GM18502 (cell line): ENCODE measurements at regions not wholly inside any gene's neighbourhood (a gene's known extent, or its start where the extent isn't known, plus 50 kb on each side); places are given as distances from the start of the nearest gene placed in this dataset.

ENCODE experiments used
- ATAC-seq: cut with Tn5 transposase; IDR thresholded peaks from one replicate; pipeline ENCODE4 v1.9.1; 2021; ENCODE audit warnings: mild to moderate bottlenecking; ENCODE audit not compliant: unreplicated experiment, poor library complexity

- ATAC-seq, result no peak
Observed at GRCh38 chr3:162152636-162153035, 656.0 kb downstream of the OTOL1 start.

DNA sequence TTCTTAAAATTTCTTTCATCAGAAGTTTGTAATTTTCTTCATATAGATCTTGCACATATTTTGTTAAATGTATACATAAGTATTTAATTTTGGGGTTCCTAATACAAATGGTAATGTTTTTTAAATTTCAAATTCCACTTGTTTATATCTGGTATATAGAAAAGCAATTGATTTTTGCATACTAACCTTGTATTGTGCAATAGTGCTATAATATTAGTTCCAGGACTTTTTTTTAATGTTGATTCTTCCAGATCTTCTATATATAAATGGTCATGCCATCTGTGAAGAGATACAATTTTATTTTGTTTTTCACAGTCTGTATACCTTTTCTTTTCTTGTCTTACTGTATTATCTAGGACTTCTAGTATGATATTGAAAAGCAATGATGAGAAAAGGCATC is 665.0 kb downstream of the OTOL1 start:
- no peak for ATAC-seq

DNA sequence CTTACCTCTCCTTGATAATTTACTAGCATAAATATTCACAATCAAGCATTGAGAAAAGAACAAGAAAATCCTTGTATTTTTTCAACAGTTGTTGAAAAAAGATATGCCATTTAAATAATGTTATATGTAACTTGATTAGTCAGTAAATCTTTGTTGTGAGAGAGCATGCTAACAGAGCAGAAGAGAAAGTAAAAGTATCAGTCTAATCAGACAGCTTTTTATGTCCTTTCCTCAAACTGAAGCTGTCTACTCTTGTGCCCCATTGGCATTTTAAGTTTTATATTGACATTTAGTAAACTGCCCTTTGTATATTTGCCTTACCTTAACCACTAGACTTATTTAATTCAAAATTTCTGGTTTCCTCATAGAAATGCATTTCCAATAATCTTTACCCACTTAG is 668.7 kb downstream of the OTOL1 start:
- no peak for ATAC-seq

DNA sequence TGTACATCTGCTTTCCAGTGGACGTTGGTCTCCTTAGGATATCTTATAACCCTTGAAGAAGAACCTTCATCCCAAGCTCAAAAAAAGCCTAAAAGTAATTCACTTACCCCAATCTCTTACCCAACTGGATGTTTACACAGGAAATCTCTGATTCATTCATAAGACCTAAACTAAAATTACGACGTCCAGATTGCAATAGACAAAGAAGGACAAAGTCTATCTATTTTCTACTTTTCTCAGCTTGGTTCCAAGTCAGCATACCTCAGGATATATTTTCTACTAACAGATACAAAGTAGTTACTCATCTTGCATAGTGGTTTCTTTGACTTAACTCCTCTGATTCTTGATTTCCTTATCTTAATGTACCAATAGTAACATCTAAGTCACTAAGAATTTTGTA is 669.9 kb downstream of the OTOL1 start:
- no peak for ATAC-seq

DNA sequence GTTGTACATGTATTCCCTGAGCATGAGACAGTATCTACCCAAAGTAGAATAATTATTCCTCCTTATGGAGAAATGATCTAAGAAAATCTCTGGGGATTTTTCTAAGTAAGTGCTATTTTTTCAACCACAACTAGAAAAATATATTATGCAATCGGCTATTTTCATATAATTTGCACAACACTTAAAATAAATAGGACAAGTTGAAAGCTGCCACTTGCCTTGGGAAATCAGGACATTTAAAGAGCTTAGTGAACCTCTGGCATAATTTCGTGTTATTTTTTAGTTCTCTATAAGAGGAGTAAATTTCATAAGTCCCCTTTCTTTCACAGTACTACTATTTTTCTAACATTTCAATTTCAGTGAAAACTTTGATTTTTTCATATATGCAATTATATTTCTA is 672.1 kb downstream of the OTOL1 start:
- ATAC-seq, result no peak

DNA sequence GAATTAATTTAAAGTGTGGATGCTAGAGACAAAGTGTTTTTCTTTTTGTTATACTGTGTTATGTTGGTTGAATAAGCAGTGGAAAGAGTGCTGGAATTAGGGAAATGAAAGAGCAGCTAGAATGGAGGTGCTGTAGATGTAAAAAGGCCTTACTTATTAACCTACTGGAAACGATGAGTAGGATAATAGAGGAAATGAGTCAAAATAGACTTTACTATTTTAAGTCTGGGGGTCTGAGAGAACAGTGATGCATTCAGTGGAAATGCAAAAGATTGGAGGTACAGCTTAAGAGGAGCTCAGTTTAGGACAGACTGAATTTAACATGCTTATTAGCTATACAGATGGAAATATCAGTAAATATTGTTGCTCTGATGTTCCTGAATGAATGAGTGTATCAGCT is 674.0 kb downstream of the OTOL1 start:
- ATAC-seq, result no peak

- no peak for ATAC-seq
Observed at GRCh38 chr3:162171970-162172369, 675.4 kb downstream of the OTOL1 start.

DNA sequence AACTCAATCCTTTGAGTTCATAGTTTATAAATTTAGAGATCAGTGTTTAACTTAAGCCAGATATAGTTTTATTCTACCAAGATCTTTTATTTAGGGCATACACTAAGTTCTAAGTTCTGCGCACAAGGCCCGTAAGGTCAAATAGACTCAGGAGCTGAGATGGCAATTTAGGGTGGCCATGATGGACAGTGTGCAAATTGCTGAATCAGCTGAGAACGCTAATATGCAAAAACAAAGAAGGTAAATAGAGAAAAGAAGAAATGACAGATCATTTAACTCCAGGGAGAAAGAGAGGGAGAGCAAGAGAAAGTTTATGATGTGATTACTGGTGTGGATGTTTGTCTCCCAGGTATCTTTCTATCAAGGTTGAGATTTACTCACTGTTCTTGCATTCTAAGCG is 678.5 kb downstream of the OTOL1 start:
- no peak for ATAC-seq

GRCh38 chr3:162175878-162176277 is 679.3 kb downstream of the OTOL1 start:
- ATAC-seq, result no peak

DNA sequence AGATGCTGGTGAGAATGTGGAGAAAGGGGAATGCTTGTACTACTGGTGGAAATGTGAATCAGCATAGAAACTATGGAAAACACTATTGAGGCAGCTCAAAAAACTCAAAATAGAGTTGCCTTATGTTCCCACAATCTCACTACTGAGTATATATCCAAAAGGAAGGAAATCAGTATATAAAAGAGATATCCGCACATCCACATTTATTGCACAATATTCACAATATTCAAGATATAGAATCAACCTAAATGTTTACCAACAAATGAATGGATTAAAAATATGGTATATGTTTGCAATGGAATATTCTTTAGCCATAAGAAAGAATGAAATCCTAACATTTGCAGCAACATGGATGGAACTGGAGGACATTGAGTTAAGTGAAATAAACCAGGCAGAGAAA is 686.8 kb downstream of the OTOL1 start:
- no peak for ATAC-seq

DNA sequence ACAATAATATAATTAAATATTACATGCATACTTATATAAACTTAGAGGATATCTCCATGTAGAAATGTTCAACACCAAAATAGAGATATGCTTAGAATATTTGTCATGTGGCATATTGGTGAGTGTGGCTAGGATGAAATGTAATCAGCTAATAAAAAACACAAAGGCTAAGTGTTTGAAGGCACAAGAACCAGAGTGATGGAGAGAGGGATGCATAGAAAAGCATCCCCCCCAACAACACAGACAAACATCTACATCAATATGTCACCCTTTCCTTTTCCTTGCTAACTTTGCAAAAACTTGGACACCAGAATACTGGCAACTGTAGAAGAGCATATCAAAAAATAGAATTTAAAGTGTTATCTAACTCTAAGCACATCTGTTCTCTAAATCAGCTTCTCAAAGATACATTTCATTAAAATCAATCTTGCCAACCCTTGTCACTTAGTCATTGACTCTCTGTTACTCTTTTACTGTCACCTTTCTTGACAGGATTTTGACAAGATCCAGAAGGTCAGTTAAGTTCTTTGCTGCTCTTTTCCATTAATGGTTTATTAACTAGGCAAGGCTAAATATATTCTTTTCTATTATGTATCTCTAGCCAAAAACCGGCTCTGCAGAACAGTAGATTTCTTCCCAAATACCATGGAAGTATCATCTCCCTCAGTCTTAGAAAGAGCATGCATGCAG is 695.9 kb downstream of the OTOL1 start:
- ATAC-seq, result no peak

DNA sequence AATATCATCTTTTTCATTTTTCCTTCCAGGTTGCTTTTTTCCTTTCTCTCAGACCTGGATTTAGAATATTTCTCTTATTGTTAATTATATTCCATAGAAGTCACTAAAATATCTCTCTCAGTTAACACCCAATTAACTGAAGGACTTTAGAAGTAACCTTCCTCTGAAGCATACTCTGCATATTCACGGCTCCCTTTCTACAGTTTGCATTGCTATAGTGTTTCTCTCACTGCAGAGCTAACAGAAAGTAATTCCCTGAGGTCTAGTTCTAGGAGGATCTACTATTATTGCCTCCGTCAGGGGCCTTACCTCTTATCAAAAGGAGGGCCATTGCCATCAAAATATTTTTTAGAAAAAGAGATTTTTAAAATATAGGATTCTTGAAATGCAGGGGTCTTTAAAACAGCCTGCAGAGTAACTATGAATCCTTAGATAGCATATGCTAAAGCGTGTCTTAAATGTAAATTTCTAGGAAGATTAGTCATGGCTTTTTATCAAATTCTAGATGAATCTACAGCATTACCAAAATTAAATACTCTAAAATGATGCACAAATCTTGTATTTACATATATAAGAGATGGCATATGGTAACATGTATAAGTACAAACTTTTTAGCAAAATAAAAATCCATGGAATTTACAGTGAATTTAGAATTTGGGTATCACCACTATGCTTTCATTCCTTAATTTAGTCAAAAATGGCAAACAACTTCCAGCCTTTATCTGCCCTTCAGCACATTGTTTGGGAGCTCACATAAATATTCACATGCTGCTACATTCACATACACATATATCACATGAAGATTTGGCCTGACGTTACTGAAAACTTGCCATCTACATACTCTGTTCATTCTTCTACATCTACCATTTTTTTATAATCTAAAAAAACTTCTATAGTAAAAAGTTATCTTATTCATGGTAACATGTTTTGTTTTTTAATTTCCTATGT is 696.8 kb downstream of the OTOL1 start:
- no peak for ATAC-seq

GRCh38 chr3:162195147-162195546 is 698.5 kb downstream of the OTOL1 start:
- no peak for ATAC-seq

- ATAC-seq, result no peak
Observed at GRCh38 chr3:162196964-162197363, 700.4 kb downstream of the OTOL1 start.

GRCh38 chr3:162200836-162201235 is 704.2 kb downstream of the OTOL1 start:
- ATAC-seq, result no peak

GRCh38 chr3:162206648-162207047 is 710.0 kb downstream of the OTOL1 start:
- ATAC-seq, result no peak

GRCh38 chr3:162211470-162211869 is 714.9 kb downstream of the OTOL1 start:
- no peak for ATAC-seq

DNA sequence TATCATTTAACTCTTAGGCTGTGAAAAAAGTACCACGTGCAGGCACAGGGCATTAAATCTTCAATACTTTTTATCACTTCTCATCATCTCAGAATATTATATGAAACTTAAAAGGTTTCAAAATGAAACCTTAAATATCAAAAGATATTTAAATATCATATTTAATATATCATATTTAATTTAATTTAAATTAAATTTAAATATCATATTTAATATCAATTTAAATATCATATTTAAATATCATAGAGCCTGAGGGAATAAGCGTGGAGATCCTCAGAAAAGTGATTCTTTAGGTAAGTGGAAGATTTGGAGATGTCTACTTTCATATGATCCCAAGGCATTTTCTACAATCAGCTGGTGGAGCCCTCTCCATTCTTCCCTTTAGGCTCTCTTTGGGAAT is 716.6 kb downstream of the OTOL1 start:
- ATAC-seq, result no peak

DNA sequence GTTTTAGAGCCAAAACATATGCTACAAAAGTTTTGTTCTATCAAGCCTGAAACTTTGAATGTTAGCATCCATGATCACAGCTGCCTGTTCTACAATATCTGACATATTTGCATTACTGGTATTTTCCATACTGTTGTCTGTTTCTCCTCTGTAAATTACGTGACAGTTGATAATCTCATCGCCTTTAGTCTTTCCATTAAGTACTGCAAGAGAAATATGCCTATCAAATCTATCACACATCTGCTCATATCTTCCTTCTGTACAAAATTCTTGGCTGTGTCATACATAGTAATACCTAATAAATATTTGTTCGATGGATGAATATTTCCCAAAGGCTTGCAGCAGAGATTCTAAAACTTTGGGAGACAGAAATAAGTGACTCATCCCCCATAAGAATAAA is 717.3 kb downstream of the OTOL1 start:
- no peak for ATAC-seq

DNA sequence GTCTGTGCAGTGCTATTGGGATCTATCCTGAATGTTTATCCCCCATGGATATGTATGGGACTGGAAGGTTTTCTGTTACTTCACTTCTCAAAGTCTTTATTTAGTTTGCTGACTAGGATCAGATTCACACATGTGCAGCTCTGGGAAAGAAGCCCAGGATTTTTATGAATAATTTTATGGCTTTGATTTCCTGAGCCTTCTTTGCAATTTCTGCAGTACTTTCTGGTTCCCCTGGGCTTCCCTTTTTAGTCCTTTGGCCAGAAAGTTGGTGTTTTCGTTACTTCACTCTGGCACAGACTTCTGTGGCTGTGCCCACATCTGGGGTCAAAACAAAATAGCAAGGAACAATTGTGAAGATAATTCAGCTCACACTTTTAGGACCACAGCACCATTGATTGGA is 721.0 kb downstream of the OTOL1 start:
- ATAC-seq, result no peak

GRCh38 chr3:162218479-162218878 is 721.9 kb downstream of the OTOL1 start:
- ATAC-seq, result no peak

GRCh38 chr3:162224746-162225145 is 728.1 kb downstream of the OTOL1 start:
- no peak for ATAC-seq
